OCI-LY3 (cell line): ENCODE measurements at regions not wholly inside any gene's neighbourhood (a gene's known extent, or its start where the extent isn't known, plus 50 kb on each side); places are given as distances from the start of the nearest gene placed in this dataset.

Experiments
- EZH2phosphoT487 ChIP-seq: fragments of 200-600 bp; shearing (Covaris generic); IDR thresholded peaks from 2 replicates; pipeline ENCODE4 v1.6.1; 2018; ENCODE audit warnings: antibody characterized with exemption, mixed run types, low read depth
- TF ChIP-seq, protein P1 (sequence below): fragments of 200-600, 300-600 bp; sonication (generic); IDR thresholded peaks from 2 replicates; pipeline ENCODE4 v1.5.1; 2014; ENCODE audit warnings: antibody characterized with exemption, low read length, low read depth

DNA sequence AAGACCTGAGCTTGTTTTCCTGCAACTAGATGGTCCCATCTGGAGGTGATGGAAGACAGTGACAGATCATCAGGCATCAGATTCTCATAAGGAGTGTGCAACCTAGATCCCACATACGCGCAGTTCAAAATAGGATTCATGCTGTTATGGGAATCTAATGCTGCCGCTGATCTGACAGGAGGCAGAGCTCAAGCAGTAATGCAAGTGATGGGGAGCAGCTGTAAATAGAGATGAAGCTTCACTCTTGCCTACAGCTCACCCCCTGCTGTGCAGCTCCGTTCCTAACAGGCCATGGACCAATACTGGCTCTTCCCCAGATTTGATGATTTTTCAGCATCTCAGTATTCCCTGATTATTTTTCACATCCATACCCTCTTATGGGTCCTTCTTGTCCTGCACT lies 208.4 kb upstream of the RXFP2 start:
- TF ChIP-seq, protein P1, sequence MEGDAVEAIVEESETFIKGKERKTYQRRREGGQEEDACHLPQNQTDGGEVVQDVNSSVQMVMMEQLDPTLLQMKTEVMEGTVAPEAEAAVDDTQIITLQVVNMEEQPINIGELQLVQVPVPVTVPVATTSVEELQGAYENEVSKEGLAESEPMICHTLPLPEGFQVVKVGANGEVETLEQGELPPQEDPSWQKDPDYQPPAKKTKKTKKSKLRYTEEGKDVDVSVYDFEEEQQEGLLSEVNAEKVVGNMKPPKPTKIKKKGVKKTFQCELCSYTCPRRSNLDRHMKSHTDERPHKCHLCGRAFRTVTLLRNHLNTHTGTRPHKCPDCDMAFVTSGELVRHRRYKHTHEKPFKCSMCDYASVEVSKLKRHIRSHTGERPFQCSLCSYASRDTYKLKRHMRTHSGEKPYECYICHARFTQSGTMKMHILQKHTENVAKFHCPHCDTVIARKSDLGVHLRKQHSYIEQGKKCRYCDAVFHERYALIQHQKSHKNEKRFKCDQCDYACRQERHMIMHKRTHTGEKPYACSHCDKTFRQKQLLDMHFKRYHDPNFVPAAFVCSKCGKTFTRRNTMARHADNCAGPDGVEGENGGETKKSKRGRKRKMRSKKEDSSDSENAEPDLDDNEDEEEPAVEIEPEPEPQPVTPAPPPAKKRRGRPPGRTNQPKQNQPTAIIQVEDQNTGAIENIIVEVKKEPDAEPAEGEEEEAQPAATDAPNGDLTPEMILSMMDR: no peak
- no peak for TF ChIP-seq EZH2phosphoT487
